ENCODE measurements at regions not wholly inside any gene's neighbourhood (a gene's known extent, or its start where the extent isn't known, plus 50 kb on each side); places are given as distances from the start of the nearest gene placed in this dataset.

DNA sequence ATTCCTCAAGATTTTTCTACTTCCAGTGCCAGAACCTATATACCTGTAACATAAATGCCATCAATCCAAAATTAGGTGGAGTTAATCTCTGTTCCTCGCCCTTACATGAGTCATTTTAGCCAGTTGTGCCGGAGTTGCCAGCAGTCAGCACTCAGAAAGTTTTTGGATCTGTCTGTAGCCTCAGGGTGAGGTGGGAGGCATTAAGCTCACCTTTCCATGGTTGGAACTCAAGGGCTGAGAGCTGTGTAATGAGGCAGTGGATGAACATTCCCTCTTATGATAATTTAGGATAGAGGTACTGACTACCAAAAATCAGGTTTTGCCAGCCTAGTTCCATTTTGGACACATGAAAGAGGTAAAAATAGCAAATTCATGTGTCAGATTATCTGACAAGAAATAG, 1553.1 kb upstream of the ADGRL3 start:
- TF ChIP-seq, protein P1, sequence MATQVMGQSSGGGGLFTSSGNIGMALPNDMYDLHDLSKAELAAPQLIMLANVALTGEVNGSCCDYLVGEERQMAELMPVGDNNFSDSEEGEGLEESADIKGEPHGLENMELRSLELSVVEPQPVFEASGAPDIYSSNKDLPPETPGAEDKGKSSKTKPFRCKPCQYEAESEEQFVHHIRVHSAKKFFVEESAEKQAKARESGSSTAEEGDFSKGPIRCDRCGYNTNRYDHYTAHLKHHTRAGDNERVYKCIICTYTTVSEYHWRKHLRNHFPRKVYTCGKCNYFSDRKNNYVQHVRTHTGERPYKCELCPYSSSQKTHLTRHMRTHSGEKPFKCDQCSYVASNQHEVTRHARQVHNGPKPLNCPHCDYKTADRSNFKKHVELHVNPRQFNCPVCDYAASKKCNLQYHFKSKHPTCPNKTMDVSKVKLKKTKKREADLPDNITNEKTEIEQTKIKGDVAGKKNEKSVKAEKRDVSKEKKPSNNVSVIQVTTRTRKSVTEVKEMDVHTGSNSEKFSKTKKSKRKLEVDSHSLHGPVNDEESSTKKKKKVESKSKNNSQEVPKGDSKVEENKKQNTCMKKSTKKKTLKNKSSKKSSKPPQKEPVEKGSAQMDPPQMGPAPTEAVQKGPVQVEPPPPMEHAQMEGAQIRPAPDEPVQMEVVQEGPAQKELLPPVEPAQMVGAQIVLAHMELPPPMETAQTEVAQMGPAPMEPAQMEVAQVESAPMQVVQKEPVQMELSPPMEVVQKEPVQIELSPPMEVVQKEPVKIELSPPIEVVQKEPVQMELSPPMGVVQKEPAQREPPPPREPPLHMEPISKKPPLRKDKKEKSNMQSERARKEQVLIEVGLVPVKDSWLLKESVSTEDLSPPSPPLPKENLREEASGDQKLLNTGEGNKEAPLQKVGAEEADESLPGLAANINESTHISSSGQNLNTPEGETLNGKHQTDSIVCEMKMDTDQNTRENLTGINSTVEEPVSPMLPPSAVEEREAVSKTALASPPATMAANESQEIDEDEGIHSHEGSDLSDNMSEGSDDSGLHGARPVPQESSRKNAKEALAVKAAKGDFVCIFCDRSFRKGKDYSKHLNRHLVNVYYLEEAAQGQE (IDR thresholded peaks at IDR 0.05; ENCODE audit: insufficient read depth in 1 of 2, low read depth in 2 of 2, low read length in 2 of 2) = no peak
- no peak for TF ChIP-seq POLR2AphosphoS5 (IDR thresholded peaks at IDR 0.05; ENCODE audit: low read depth, low read length)
- TF ChIP-seq SIN3A (IDR thresholded peaks at IDR 0.05; ENCODE audit: borderline replicate concordance, insufficient read depth, low read length) = no peak
- no peak for TF ChIP-seq TAF1 (IDR thresholded peaks at IDR 0.05; ENCODE audit: borderline replicate concordance, insufficient read depth, low read length)
- no peak for TF ChIP-seq FOXP2 (optimal IDR thresholded peaks at IDR 0.05; ENCODE audit: borderline replicate concordance, extremely low read depth, extremely low read length, insufficient read depth)

Measured in PFSK-1 (cell line).